ENCODE measurements at regions not wholly inside any gene's neighbourhood (a gene's known extent, or its start where the extent isn't known, plus 50 kb on each side); places are given as distances from the start of the nearest gene placed in this dataset.

GRCh38 chr6:6808343-6808742, 219.8 kb downstream of the LY86 start:
- no peak overlapping the region for H3K4me3 ChIP-seq (ENCODE audit: low read depth, low read length)
- TF ChIP-seq CTCF (IDR thresholded peaks at IDR 0.05; ENCODE audit: insufficient read depth, low read depth, low read length), result no peak
- no peak for DNase-seq (ENCODE audit: low read depth)

DNA sequence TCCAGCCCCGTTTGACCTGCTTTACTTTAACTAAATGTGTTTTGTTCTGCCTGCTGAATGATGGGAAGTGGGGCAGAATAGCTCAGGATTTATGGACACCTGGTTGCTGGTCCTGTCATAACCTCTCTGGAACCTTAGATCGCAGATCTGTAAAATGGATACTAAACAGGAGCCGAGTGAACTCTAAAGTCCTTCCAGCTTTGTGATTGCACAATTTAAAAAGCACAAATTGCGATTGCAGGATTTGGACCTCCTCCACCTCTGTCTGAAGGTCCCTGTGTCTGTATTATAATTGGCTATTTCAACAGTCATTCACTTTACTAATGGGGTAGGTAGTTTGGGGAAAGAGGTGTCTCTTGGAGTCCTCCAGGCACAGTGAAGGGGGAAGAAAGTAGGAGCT, 220.4 kb downstream of the LY86 start:
- no peak overlapping the region for H3K4me3 ChIP-seq (ENCODE audit: low read depth, low read length)
- no peak for TF ChIP-seq CTCF (IDR thresholded peaks at IDR 0.05; ENCODE audit: insufficient read depth, low read depth, low read length)
- DNase-seq (ENCODE audit: low read depth), result no peak

GRCh38 chr6:6810727-6811126, 222.2 kb downstream of the LY86 start:
- no peak for DNase-seq (ENCODE audit: low read depth)
- peak overlapping the region; percentile 55 for H3K4me3 ChIP-seq (ENCODE audit: low read depth, low read length)
- TF ChIP-seq CTCF (IDR thresholded peaks at IDR 0.05; ENCODE audit: insufficient read depth, low read depth, low read length), result no peak

DNA sequence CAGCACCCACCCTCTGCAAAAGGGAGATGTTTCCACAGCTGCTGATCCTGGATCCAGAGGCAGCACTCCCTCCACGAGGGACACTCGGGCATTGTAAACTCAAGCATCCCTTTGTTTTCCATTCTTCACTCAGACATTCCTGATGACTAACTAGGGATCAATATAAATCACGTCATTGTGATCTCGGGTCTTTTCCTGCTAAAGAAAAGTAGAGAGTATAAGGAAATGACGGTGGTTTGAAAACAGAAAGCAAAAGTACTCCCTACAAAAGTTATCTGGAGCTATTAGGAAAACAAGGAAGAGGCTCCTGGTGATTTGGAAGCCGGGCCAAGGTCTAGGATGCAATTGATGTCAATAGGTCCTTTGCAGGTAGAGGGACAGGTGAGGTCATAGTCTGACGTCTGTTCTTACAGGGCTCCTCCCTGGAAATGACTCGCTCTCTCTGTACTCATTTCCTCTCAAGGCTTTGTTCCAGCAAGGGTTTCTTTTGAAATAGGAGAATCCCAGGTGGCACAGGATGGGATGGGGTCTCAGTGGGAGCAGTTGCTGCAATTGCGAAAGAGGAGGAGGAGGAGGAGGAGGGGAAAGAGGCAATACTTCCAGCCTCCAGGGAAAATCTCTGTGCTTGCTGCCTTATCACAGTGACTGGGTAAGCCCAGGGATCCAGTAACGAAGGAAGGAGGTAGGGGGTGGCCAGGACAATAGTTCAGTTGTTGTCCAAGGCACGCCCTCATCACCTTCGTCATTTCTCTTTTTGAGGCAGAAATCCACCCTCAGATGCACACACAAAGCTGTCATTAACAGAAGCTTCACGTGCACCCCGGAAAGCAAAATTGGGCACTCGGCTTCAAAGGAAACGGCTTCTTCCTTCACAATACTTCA, 222.8 kb downstream of the LY86 start:
- no peak for TF ChIP-seq CTCF (IDR thresholded peaks at IDR 0.05; ENCODE audit: insufficient read depth, low read depth, low read length)
- peak; percentile 72 for DNase-seq (ENCODE audit: low read depth)

DNA sequence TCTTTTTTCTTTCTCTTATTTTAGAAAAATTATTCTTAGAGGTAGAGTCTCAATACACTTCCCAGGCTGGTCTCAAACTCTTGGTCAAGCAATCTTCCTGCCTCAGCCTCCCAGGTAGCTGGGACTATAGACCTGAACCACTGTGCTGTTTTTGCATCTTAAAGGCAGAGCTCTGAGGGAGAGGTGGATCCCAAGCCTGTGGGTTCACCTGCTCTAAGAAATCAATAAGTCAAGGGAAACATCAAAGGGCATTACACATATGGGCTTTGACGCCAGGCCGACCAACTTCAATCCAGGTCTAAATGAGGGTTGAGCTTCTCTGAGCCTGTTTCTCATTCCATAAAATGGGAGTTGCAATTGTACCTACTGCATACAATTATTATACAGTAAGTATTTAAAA, 223.9 kb downstream of the LY86 start:
- H3K4me3 ChIP-seq (ENCODE audit: low read depth, low read length), result no peak overlapping the region
- no peak for DNase-seq (ENCODE audit: low read depth)
- TF ChIP-seq CTCF (IDR thresholded peaks at IDR 0.05; ENCODE audit: insufficient read depth, low read depth, low read length), result no peak

More for the DNA sequence above, 222.8 kb downstream of the LY86 start:
- peak overlapping the region; percentile 55 for H3K4me3 ChIP-seq (ENCODE audit: low read depth, low read length)

DNA sequence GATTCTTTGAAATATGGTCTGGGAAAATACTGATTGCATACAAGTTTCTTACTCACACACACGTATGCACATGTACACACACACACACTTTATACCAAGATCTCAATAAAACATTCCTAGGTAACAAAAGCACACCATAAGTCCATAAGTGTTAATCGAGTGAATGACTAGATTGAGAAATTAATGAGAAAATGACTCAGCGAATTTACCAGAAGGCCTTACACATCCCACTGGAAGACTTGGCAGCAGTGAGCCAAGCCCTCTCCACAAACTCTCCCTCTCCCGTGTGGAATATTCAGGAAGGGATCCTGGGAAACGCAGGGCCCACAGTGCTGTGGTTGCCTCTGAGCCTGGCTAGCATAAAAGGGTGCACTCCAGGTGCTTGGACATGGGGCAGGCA, 227.2 kb downstream of the LY86 start:
- peak; percentile 8 for DNase-seq (ENCODE audit: low read depth)
- no peak for TF ChIP-seq CTCF (IDR thresholded peaks at IDR 0.05; ENCODE audit: insufficient read depth, low read depth, low read length)
- no peak overlapping the region for H3K4me3 ChIP-seq (ENCODE audit: low read depth, low read length)

All from fibroblast of villous mesenchyme (primary cell).